ENCODE measurements at regions not wholly inside any gene's neighbourhood (a gene's known extent, or its start where the extent isn't known, plus 50 kb on each side); places are given as distances from the start of the nearest gene placed in this dataset.

DNA sequence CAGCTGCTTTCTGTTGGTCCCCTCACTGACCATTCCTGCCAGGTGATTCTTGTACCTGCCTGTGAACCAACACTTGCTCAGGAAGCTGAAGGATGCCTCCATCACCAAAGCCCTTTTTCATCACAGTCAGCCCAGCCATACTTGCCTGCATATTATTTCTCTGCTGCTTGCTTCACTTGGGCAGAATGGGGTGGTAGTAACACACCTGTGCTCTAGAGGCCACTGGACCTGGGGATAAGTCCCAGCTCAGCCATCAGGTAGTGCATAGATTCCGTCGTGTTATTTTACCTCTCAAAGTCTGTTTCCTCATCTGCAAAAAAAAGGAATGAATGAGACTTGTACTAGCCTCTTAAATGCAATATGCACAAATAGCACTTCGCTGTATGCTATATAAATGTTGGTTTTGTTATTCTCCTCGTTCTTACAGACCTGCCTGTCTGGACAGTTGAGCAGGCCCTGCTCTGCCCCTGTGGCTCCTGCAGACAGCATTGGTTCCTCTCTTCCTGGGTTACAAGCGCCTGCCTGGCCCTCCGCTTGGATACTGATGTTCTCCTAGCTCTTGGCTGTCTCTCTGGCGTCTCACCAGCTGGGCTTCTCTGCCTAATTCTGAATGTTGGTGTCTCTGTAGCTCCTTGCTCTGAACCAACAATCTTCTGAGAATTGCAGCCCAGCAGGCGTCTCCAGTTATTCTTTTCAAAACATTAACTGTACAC, 151.8 kb downstream of the UNC5CL start:
- Histone ChIP-seq H3K79me2 (ENCODE audit: low read length) (no peaks in the 10 kb centered on the region), H3K9me3 (replicated peaks; ENCODE audit: insufficient read depth, low read length) (no peaks in the 10 kb centered on the region), H3K4me2 (ENCODE audit: low read depth, low read length) (no peak overlapping the region), H3K27ac (ENCODE audit: low read length) (no peak overlapping the region), H3K4me3 (ENCODE audit: low read length) (no peak overlapping the region), H3K27me3 (replicated peaks; ENCODE audit: insufficient read depth, low read length) (no peaks in the 10 kb centered on the region), H2AFZ (ENCODE audit: low read length) (no peak overlapping the region), H3K9me2 (replicated peaks; ENCODE audit: insufficient read depth, low read length) (no peaks in the 10 kb centered on the region), H3K9ac (ENCODE audit: low read length) (no peak overlapping the region), H3K36me3 (replicated peaks; ENCODE audit: insufficient read depth, low read length) (no peaks in the 10 kb centered on the region), H3K4me1 (ENCODE audit: low read length) (no peaks in the 10 kb centered on the region), H4K20me1 (ENCODE audit: insufficient read depth, low read length) (no peaks in the 10 kb centered on the region), H3F3A (ENCODE audit: insufficient read depth, low read length) (no peaks in the 10 kb centered on the region)
- DNase-seq, result no peak
- TF ChIP-seq EZH2 (optimal IDR thresholded peaks at IDR 0.05; ENCODE audit: low read depth, low read length), result no peak
- TF ChIP-seq, protein P1, sequence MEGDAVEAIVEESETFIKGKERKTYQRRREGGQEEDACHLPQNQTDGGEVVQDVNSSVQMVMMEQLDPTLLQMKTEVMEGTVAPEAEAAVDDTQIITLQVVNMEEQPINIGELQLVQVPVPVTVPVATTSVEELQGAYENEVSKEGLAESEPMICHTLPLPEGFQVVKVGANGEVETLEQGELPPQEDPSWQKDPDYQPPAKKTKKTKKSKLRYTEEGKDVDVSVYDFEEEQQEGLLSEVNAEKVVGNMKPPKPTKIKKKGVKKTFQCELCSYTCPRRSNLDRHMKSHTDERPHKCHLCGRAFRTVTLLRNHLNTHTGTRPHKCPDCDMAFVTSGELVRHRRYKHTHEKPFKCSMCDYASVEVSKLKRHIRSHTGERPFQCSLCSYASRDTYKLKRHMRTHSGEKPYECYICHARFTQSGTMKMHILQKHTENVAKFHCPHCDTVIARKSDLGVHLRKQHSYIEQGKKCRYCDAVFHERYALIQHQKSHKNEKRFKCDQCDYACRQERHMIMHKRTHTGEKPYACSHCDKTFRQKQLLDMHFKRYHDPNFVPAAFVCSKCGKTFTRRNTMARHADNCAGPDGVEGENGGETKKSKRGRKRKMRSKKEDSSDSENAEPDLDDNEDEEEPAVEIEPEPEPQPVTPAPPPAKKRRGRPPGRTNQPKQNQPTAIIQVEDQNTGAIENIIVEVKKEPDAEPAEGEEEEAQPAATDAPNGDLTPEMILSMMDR (IDR thresholded peaks at IDR 0.05; ENCODE audit: low read length), result no peak
- TF ChIP-seq EZH2phosphoT487 (IDR thresholded peaks at IDR 0.05; ENCODE audit: low read length), result no peak

DNA sequence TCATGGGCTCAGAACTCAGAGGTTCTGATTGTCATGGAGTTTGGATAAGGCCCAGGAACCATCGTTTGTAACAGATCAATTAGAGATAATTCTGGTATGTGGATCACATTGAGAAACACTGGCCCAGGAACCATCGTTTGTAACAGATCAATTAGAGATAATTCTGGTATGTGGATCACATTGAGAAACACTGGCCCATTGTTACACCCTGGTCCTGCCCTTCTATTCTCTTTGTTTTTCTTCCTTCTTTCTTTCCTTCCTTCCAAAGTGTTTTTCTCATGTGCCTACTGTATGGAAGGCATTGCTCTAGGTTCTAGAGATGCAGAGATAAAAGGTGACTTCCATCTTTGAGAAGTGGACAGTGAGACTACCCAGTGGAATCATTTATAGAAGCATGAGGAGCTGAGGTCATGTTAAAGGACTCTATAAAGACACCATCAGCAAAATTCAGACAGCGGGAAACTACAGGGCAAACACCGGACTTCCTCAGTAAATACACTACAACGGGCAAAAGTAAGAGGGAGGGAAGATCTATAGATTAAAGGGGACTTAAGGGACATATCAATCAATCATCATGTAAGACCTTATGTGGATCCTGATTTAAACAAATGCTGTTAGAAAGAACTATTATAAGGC, 153.8 kb downstream of the UNC5CL start:
- Histone ChIP-seq H3K79me2 (ENCODE audit: low read length) (no peaks in the 10 kb centered on the region), H3K4me1 (ENCODE audit: low read length) (no peaks in the 10 kb centered on the region), H4K20me1 (ENCODE audit: insufficient read depth, low read length) (no peaks in the 10 kb centered on the region), H3K27me3 (replicated peaks; ENCODE audit: insufficient read depth, low read length) (no peaks in the 10 kb centered on the region), H3K4me2 (ENCODE audit: low read depth, low read length) (no peak overlapping the region), H3F3A (ENCODE audit: insufficient read depth, low read length) (no peaks in the 10 kb centered on the region), H3K27ac (ENCODE audit: low read length) (no peak overlapping the region), H2AFZ (ENCODE audit: low read length) (no peak overlapping the region), H3K9me2 (replicated peaks; ENCODE audit: insufficient read depth, low read length) (no peaks in the 10 kb centered on the region), H3K9me3 (replicated peaks; ENCODE audit: insufficient read depth, low read length) (no peaks in the 10 kb centered on the region), H3K4me3 (ENCODE audit: low read length) (no peak overlapping the region), H3K36me3 (replicated peaks; ENCODE audit: insufficient read depth, low read length) (no peaks in the 10 kb centered on the region), H3K9ac (ENCODE audit: low read length) (no peak overlapping the region)
- DNase-seq, result no peak
- TF ChIP-seq EZH2phosphoT487 (IDR thresholded peaks at IDR 0.05; ENCODE audit: low read length), result no peak
- TF ChIP-seq, protein P1 (IDR thresholded peaks at IDR 0.05; ENCODE audit: low read length), result no peak
- TF ChIP-seq EZH2 (optimal IDR thresholded peaks at IDR 0.05; ENCODE audit: low read depth, low read length), result no peak

DNA sequence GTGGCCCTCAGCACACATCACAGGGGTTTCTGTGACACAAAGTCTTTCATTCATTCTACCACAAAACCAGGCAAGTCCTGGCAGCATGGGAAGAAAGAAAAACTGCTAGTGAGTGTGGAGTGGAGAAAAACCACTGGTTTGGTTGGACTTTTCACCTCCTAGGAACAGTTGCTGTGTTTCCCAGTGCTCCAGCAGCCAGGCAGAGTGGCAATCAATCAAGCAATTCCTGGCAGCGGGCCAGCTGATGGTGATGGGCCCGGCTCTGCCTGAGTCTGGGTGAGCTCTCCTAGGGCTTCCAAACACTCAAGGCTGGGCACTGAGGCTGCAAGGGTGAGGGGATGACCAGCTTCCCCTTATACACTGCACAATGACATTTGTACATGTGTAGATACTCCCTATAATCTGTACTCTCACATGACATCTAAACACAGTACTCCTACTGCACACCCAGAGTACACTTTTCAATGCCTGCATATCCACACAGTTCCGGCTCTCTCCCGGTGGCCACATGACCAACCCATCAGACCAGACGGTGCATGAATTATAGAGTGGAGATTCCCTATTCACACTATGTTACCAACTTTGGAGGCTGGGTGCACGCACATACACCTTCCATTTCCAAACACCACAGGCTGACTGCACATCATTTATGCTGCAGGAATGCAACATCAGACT, 156.6 kb downstream of the UNC5CL start:
- TF ChIP-seq, protein P1 (IDR thresholded peaks at IDR 0.05; ENCODE audit: low read length), result no peak
- TF ChIP-seq EZH2 (optimal IDR thresholded peaks at IDR 0.05; ENCODE audit: low read depth, low read length) (no peak), EZH2phosphoT487 (IDR thresholded peaks at IDR 0.05; ENCODE audit: low read length) (no peak)
- Histone ChIP-seq H3K4me2 (ENCODE audit: low read depth, low read length) (no peak overlapping the region), H3K9ac (ENCODE audit: low read length) (no peak overlapping the region)

More for the DNA sequence above, 156.6 kb downstream of the UNC5CL start:
- no peaks in the 10 kb centered on the region for H3K27me3 ChIP-seq (replicated peaks; ENCODE audit: insufficient read depth, low read length)
- no peaks in the 10 kb centered on the region for H3K79me2 ChIP-seq (ENCODE audit: low read length)
- H3K4me3 ChIP-seq (ENCODE audit: low read length), result no peak overlapping the region
- no peak overlapping the region for H2AFZ ChIP-seq (ENCODE audit: low read length)
- no peak for DNase-seq
- H3K9me3 ChIP-seq (replicated peaks; ENCODE audit: insufficient read depth, low read length), result no peaks in the 10 kb centered on the region
- no peaks in the 10 kb centered on the region for H3K36me3 ChIP-seq (replicated peaks; ENCODE audit: insufficient read depth, low read length)
- H3K9me2 ChIP-seq (replicated peaks; ENCODE audit: insufficient read depth, low read length), result no peaks in the 10 kb centered on the region
- no peaks in the 10 kb centered on the region for H3F3A ChIP-seq (ENCODE audit: insufficient read depth, low read length)
- H3K4me1 ChIP-seq (ENCODE audit: low read length), result no peaks in the 10 kb centered on the region
- H4K20me1 ChIP-seq (ENCODE audit: insufficient read depth, low read length), result no peaks in the 10 kb centered on the region
- H3K27ac ChIP-seq (ENCODE audit: low read length), result no peak overlapping the region

Measured in MM.1S (cell line).